MM.1S (cell line): ENCODE measurements at regions not wholly inside any gene's neighbourhood (a gene's known extent, or its start where the extent isn't known, plus 50 kb on each side); places are given as distances from the start of the nearest gene placed in this dataset.

Source experiments
- DNase-seq: peaks from one replicate; pipeline ENCODE4 v3.0.0-alpha.2; 2015
- H2AFZ ChIP-seq: fragments of 300-600 bp; sonication (generic); 2 replicates; pipeline ENCODE4 v1.6.0; 2016; ENCODE audit warnings: antibody characterized with exemption, low read length
- H3F3A ChIP-seq: fragments of 300-600 bp; sonication (generic); 2 replicates; pipeline ENCODE4 v1.6.1; 2016; ENCODE audit warnings: mild to moderate bottlenecking, antibody characterized with exemption, low read length, moderate library complexity, mixed read lengths; ENCODE audit not compliant: insufficient read depth
- H3K27ac ChIP-seq: fragments of 300-600 bp; sonication (generic); 2 replicates; pipeline ENCODE4 v1.5.1; 2016; ENCODE audit warnings: mild to moderate bottlenecking, low read length
- H3K27me3 ChIP-seq: fragments of 300-600 bp; sonication (generic); replicated peaks from 2 replicates; pipeline ENCODE4 v1.6.0; 2016; ENCODE audit warnings: low read length; ENCODE audit not compliant: insufficient read depth
- H3K36me3 ChIP-seq: fragments of 300-600 bp; sonication (generic); replicated peaks from 2 replicates; pipeline ENCODE4 v1.6.1; 2016; ENCODE audit warnings: mild to moderate bottlenecking, low read length, mixed read lengths; ENCODE audit not compliant: insufficient read depth
- H3K4me1 ChIP-seq: fragments of 300-600 bp; sonication (generic); 2 replicates; pipeline ENCODE4 v1.6.1; 2016; ENCODE audit warnings: low read length, mixed read lengths
- H3K4me2 ChIP-seq: fragments of 300-600 bp; sonication (generic); 2 replicates; pipeline ENCODE4 v1.6.0; 2016; ENCODE audit warnings: low read depth, low read length
- H3K4me3 ChIP-seq: fragments of 300-600 bp; sonication (generic); 2 replicates; pipeline ENCODE4 v1.5.1; 2016; ENCODE audit warnings: low read length, mixed read lengths
- H3K79me2 ChIP-seq: fragments of 300-600 bp; sonication (generic); 2 replicates; pipeline ENCODE4 v1.6.1; 2016; ENCODE audit warnings: mixed run types, low read length, mixed read lengths
- H3K9ac ChIP-seq: fragments of 300-600 bp; sonication (generic); 2 replicates; pipeline ENCODE4 v1.6.1; 2016; ENCODE audit warnings: low read length, mixed read lengths
- H3K9me2 ChIP-seq: fragments of 300-600 bp; sonication (generic); replicated peaks from 2 replicates; pipeline ENCODE4 v1.6.1; 2016; ENCODE audit warnings: mild to moderate bottlenecking, low read length, mixed read lengths; ENCODE audit not compliant: insufficient read depth
- H3K9me3 ChIP-seq: fragments of 300-600 bp; sonication (generic); replicated peaks from 2 replicates; pipeline ENCODE4 v1.6.1; 2016; ENCODE audit warnings: mild to moderate bottlenecking, low read length, mixed read lengths; ENCODE audit not compliant: insufficient read depth
- H4K20me1 ChIP-seq: fragments of 300-600 bp; sonication (generic); 2 replicates; pipeline ENCODE4 v1.6.1; 2016; ENCODE audit warnings: mild to moderate bottlenecking, low read length, moderate library complexity, mixed read lengths; ENCODE audit not compliant: insufficient read depth
- CTCF ChIP-seq: fragments of 300-600 bp; sonication (generic); IDR thresholded peaks from 2 replicates; pipeline ENCODE4 v1.5.1; 2016; ENCODE audit warnings: antibody characterized with exemption, low read length, mixed read lengths
- EZH2 ChIP-seq: fragments of 300-600 bp; sonication (generic); optimal IDR thresholded peaks from 2 replicates; pipeline ENCODE3; 2017; ENCODE audit warnings: low read depth, mild to moderate bottlenecking, antibody characterized with exemption, low read length, mixed read lengths
- EZH2phosphoT487 ChIP-seq: fragments of 300-600 bp; sonication (generic); IDR thresholded peaks from 2 replicates; pipeline ENCODE4 v1.6.1; 2018; ENCODE audit warnings: antibody characterized with exemption, low read length

DNA sequence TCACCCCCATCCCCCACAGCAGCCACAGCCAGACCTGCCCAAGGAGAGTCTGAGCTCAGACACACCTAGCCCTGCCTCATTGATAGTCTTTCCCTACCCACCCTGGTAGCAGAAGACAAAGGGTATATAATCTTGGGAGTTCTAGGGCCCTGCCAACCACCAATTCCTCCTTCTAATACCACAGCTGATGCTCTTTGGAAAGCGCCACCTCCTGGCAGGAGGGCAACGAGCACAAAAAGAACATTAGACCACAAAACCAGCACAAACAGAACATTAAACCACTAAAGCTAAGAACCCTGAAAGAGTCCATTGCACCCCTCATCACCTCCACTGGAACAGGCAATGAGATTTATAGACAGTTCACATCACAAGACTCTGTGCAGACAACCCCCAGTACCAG, 195.8 kb upstream of the FUT9 start:
- Histone ChIP-seq H2AFZ (no peak overlapping the region), H3K9me2 (no peaks in the 10 kb centered on the region), H3K27ac (no peak overlapping the region), H3K79me2 (no peaks in the 10 kb centered on the region), H3K9ac (no peak overlapping the region), H3K9me3 (no peaks in the 10 kb centered on the region), H3K27me3 (no peaks in the 10 kb centered on the region), H3K36me3 (no peaks in the 10 kb centered on the region), H3K4me3 (no peak overlapping the region), H3F3A (no peaks in the 10 kb centered on the region), H4K20me1 (no peaks in the 10 kb centered on the region), H3K4me2 (no peak overlapping the region), H3K4me1 (no peaks in the 10 kb centered on the region)
- TF ChIP-seq CTCF: no peak; the same call in 1 of the 2 replicates
- no peak for TF ChIP-seq EZH2phosphoT487
- no peak for TF ChIP-seq EZH2
- no peak for DNase-seq

DNA sequence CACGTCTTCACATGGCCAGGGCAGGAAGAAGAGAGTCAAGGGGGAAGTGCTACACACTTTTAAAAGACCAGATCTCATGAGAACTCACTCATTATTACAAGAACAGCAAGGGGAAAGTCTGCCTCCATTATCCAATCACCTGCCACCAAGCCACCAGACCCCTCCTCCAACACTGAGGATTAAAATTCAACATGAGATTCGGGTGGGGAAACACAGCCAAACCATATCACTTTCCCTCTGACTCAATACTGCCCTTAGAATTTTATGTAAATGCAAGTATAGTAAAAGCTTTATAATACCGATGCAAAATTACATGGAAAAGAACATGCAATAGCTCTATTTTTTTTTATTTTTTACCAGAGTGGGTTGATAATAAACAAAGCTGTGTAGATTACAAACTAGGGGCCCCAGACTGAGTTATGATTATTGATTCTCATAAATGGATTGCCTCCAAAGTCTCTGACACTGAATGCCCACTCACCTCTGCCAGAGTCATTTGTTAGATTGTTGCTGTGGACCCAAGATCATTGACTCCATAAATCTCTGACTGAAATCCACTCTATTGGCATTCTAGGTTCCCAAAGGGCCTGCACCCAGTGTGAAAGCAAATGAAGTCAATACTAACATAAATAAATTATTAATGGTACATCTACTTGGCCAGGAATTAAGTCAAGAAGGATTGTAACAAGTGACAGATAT, 184.8 kb upstream of the FUT9 start:
- Histone ChIP-seq H3F3A (no peaks in the 10 kb centered on the region), H3K27me3 (no peaks in the 10 kb centered on the region), H3K79me2 (no peaks in the 10 kb centered on the region), H3K27ac (no peak overlapping the region), H3K4me3 (no peak overlapping the region), H4K20me1 (no peaks in the 10 kb centered on the region), H3K9me2 (no peaks in the 10 kb centered on the region), H3K4me1 (no peaks in the 10 kb centered on the region), H3K4me2 (no peak overlapping the region), H3K36me3 (no peaks in the 10 kb centered on the region), H3K9me3 (no peaks in the 10 kb centered on the region), H2AFZ (no peak overlapping the region), H3K9ac (no peak overlapping the region)
- DNase-seq: no peak
- TF ChIP-seq CTCF: no peak
- no peak for TF ChIP-seq EZH2
- no peak for TF ChIP-seq EZH2phosphoT487

DNA sequence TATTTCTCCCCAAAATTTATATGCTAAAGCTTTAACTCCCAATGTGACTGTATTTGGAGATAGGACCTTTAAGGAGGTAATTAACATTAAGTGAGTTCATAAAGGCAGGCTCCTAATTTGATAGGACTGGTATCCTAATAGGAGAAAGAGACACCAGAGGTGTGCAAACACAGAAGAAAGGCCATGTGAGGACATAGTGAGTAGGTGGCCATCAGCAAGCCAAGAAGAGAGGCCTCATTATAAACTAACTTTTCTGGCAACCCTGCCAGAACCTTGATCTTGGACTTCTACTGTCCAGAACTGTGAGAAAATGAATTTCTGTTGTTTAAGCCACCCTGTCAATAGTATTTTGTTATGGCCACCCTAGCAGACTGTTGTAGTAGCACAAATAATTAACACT, 177.9 kb upstream of the FUT9 start:
- no peaks in the 10 kb centered on the region for H3K4me1 ChIP-seq
- TF ChIP-seq EZH2phosphoT487 (no peak), CTCF (no peak), EZH2 (no peak)
- H3K27ac ChIP-seq: no peak overlapping the region

More for the DNA sequence above, 177.9 kb upstream of the FUT9 start:
- Histone ChIP-seq H3K9me2 (no peaks in the 10 kb centered on the region), H3K36me3 (no peaks in the 10 kb centered on the region), H2AFZ (no peak overlapping the region), H3K27me3 (no peaks in the 10 kb centered on the region), H4K20me1 (no peaks in the 10 kb centered on the region), H3K4me3 (no peak overlapping the region), H3K79me2 (no peaks in the 10 kb centered on the region), H3K4me2 (no peak overlapping the region), H3K9ac (no peak overlapping the region), H3F3A (no peaks in the 10 kb centered on the region), H3K9me3 (no peaks in the 10 kb centered on the region)
- no peak for DNase-seq
